ENCODE measurements at regions not wholly inside any gene's neighbourhood (a gene's known extent, or its start where the extent isn't known, plus 50 kb on each side); places are given as distances from the start of the nearest gene placed in this dataset.

DNA sequence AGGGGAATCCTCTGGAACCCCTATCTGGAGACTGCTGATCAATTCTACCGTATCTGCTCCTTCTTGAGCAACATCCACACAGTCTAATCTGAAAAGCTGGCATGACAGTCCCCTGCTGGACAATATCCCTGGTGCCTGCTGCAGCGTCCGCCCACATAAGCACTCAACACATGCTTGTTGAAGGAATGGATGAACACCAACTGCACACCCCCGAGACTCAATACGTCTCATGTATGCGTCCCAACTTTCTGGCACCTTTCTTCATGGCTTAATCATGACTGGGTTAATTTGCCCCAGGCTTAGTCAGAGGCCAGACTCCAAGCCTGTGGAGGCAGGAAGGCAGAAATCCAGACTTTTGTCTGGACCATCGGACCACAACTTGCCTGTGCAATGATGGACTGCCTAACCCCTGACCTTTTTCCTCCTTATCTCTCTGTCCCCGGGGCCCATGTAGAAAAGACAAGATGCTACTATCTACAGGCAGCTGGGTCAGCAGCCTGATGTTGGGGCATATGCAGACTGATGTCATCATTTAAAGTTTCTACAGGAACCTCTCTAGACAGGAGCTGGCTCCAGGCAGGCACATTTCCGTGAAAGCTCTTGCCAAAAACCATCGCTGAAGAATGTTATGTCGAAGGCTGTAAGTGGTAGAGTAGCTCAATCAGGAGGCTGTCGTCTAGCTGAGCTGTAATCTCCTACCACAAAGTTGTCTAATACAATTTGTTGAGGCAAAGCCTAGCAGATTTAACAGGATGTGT, 114.1 kb upstream of the TPM1 start:
- Mint-ChIP-seq H3K4me3 (no peak overlapping the region), H3K36me3 (no peaks in the 10 kb centered on the region), H3K4me1 (peaks cover 12% of the 10 kb centered on the region), H3K27ac (peak overlapping the region; percentile 48), H3K27me3 (ENCODE audit: low read depth) (no peaks in the 10 kb centered on the region), H3K9me3 (no peaks in the 10 kb centered on the region)
- no peak for DNase-seq (ENCODE audit: low spot score in 2 of 2, unreplicated experiment in 2 of 2)
- TF ChIP-seq, protein P1, sequence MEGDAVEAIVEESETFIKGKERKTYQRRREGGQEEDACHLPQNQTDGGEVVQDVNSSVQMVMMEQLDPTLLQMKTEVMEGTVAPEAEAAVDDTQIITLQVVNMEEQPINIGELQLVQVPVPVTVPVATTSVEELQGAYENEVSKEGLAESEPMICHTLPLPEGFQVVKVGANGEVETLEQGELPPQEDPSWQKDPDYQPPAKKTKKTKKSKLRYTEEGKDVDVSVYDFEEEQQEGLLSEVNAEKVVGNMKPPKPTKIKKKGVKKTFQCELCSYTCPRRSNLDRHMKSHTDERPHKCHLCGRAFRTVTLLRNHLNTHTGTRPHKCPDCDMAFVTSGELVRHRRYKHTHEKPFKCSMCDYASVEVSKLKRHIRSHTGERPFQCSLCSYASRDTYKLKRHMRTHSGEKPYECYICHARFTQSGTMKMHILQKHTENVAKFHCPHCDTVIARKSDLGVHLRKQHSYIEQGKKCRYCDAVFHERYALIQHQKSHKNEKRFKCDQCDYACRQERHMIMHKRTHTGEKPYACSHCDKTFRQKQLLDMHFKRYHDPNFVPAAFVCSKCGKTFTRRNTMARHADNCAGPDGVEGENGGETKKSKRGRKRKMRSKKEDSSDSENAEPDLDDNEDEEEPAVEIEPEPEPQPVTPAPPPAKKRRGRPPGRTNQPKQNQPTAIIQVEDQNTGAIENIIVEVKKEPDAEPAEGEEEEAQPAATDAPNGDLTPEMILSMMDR (IDR thresholded peaks at IDR 0.05; ENCODE audit: unreplicated experiment), result no peak

DNA sequence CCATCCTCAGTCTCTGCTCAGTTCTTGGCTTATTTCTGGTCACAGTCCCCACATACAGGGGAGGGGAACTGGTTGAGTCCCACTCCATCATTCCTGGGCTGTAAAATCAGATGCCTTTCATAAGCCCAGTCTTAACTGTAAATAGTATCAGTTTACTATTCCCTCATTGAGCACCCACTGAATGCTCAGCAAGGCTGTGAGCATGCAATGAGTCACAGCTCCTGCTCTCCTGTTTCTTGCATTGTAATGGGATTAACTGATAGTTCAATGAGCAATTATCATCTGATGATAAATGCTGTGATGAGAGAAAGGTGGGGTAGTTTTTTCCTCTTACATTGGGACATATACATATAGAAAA, 113.6 kb upstream of the TPM1 start:
- Mint-ChIP-seq H3K4me1 (peaks cover 12% of the 10 kb centered on the region), H3K27me3 (ENCODE audit: low read depth) (no peaks in the 10 kb centered on the region), H3K36me3 (no peaks in the 10 kb centered on the region), H3K27ac (peak overlapping the region; percentile 48), H3K9me3 (no peaks in the 10 kb centered on the region), H3K4me3 (no peak overlapping the region)
- TF ChIP-seq, protein P1 (IDR thresholded peaks at IDR 0.05; ENCODE audit: unreplicated experiment), result no peak
- DNase-seq (ENCODE audit: low spot score in 2 of 2, unreplicated experiment in 2 of 2), result no peak

DNA sequence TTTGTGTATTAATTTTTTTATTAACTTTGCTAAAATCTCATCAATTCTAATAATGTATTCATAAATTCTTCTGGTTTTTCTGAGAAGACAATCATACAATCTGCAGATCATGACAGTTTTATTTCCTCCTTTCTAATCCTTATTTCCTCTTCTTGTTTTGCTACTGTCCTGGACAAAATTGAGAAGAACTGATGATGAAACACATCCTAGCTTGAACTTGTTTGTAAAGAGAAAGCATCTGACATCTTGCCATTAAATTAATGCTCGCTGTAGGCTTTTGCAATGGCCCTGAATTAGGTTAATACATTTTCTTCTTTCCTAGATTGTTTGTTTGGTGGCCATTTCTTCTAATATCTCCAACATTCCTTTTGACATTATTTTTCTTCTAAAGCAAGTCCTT, 110.9 kb upstream of the TPM1 start:
- TF ChIP-seq, protein P1 (IDR thresholded peaks at IDR 0.05; ENCODE audit: unreplicated experiment), result no peak
- no peak overlapping the region for H3K27ac Mint-ChIP-seq
- no peaks in the 10 kb centered on the region for H3K27me3 Mint-ChIP-seq (ENCODE audit: low read depth)
- no peak overlapping the region for H3K4me3 Mint-ChIP-seq
- H3K4me1 Mint-ChIP-seq, result peaks cover 12% of the 10 kb centered on the region
- H3K9me3 Mint-ChIP-seq, result no peaks in the 10 kb centered on the region
- no peak for DNase-seq (ENCODE audit: low spot score in 2 of 2, unreplicated experiment in 2 of 2)
- no peaks in the 10 kb centered on the region for H3K36me3 Mint-ChIP-seq

DNA sequence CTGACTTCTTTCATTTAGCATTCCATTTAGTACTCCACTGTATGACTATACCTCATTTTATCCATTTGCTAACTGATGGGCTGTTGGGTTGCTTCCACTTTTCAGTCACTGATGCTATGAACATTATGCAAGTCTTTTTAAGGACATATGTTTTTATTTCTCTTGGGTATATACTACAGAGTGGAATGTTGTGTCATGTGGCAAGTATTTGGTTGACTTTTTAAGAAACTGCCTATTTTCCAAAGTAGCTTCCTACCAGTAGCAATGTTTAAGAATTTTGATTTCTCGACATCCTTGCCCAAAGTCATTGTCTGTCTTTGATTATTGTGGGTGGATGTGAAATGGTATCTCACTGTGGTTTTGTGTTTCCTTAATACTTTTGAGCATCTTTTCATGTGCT, 110.1 kb upstream of the TPM1 start:
- no peaks in the 10 kb centered on the region for H3K36me3 Mint-ChIP-seq
- H3K27me3 Mint-ChIP-seq (ENCODE audit: low read depth), result no peaks in the 10 kb centered on the region
- H3K27ac Mint-ChIP-seq, result no peak overlapping the region
- no peak overlapping the region for H3K4me3 Mint-ChIP-seq
- TF ChIP-seq, protein P1 (IDR thresholded peaks at IDR 0.05; ENCODE audit: unreplicated experiment), result no peak
- H3K4me1 Mint-ChIP-seq, result peaks cover 12% of the 10 kb centered on the region
- H3K9me3 Mint-ChIP-seq, result no peaks in the 10 kb centered on the region
- no peak for DNase-seq (ENCODE audit: low spot score in 2 of 2, unreplicated experiment in 2 of 2)

DNA sequence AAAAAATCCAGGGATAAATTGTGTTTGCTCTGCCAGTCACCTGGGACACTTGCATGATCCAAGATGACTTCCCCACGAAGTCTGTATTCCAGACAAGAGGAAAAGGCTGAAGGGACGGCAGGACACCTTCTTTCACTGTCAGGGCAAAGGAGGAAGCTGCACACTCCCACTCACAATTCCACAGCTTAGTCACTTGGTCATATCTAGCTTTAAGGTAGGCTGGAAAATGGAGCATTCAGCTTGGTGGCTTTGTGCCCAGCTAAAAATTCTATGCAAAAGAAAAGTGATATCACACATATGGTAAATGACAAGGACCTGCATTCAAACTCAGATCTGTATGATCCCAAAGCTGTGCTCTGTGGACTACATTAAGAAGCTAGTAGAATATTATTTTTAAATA, 109.2 kb upstream of the TPM1 start:
- peaks cover 8% of the 10 kb centered on the region for H3K4me1 Mint-ChIP-seq
- no peak overlapping the region for H3K27ac Mint-ChIP-seq
- H3K27me3 Mint-ChIP-seq (ENCODE audit: low read depth), result no peaks in the 10 kb centered on the region
- TF ChIP-seq, protein P1 (IDR thresholded peaks at IDR 0.05; ENCODE audit: unreplicated experiment), result no peak
- no peaks in the 10 kb centered on the region for H3K36me3 Mint-ChIP-seq
- no peak for DNase-seq (ENCODE audit: low spot score in 2 of 2, unreplicated experiment in 2 of 2)
- H3K9me3 Mint-ChIP-seq, result no peaks in the 10 kb centered on the region
- no peak overlapping the region for H3K4me3 Mint-ChIP-seq
